A204.1 (cell line): ENCODE measurements at regions not wholly inside any gene's neighbourhood (a gene's known extent, or its start where the extent isn't known, plus 50 kb on each side); places are given as distances from the start of the nearest gene placed in this dataset.

ENCODE experiments used
- FAIRE-seq: peaks from 2 replicates; lab custom pipeline; 2012; peaks lifted over from hg19 to GRCh38; lab: Jason Lieb, UNC

- FAIRE-seq, result no peak
Measured at GRCh38 chr1:30329802-30330557, 393.4 kb downstream of the MATN1 start.

GRCh38 chr1:30329263-30329753 lies 394.1 kb downstream of the MATN1 start:
- no peak for FAIRE-seq

- no peak for FAIRE-seq
Measured at GRCh38 chr1:30328401-30329262, 394.8 kb downstream of the MATN1 start.

GRCh38 chr1:30328100-30328370 lies 395.4 kb downstream of the MATN1 start:
- no peak for FAIRE-seq

GRCh38 chr1:30327370-30328099 lies 395.9 kb downstream of the MATN1 start:
- no peak for FAIRE-seq

- FAIRE-seq, result no peak
Measured at GRCh38 chr1:30325999-30326398, 397.4 kb downstream of the MATN1 start.

GRCh38 chr1:30325085-30325935 lies 398.1 kb downstream of the MATN1 start:
- no peak for FAIRE-seq

GRCh38 chr1:30324251-30325084 lies 398.9 kb downstream of the MATN1 start:
- no peak for FAIRE-seq

- no peak for FAIRE-seq
Measured at GRCh38 chr1:30323841-30324240, 399.5 kb downstream of the MATN1 start.

GRCh38 chr1:30323352-30323751 lies 400.0 kb downstream of the MATN1 start:
- no peak for FAIRE-seq

GRCh38 chr1:30322859-30323257 lies 400.5 kb downstream of the MATN1 start:
- no peak for FAIRE-seq

GRCh38 chr1:30321996-30322858 lies 401.2 kb downstream of the MATN1 start:
- FAIRE-seq, result no peak

- no peak for FAIRE-seq
Measured at GRCh38 chr1:30321246-30321910, 402.0 kb downstream of the MATN1 start.

- FAIRE-seq, result no peak
Measured at GRCh38 chr1:30320581-30320890, 402.8 kb downstream of the MATN1 start.

- no peak for FAIRE-seq
Measured at GRCh38 chr1:30319765-30320580, 403.4 kb downstream of the MATN1 start.

- FAIRE-seq, result no peak
Measured at GRCh38 chr1:30318864-30319718, 404.3 kb downstream of the MATN1 start.

- no peak for FAIRE-seq
Measured at GRCh38 chr1:30318413-30318812, 405.0 kb downstream of the MATN1 start.

- FAIRE-seq, result no peak
Measured at GRCh38 chr1:30317921-30318320, 405.5 kb downstream of the MATN1 start.
